Epithelial cell of proximal tubule (primary cell): ENCODE measurements at regions not wholly inside any gene's neighbourhood (a gene's known extent, or its start where the extent isn't known, plus 50 kb on each side); places are given as distances from the start of the nearest gene placed in this dataset.

ENCODE experiments used
- DNase-seq: peaks from one replicate; pipeline ENCODE4 v3.0.0-alpha.2; 2011; ENCODE audit warnings: low read depth
- H3K4me3 ChIP-seq: 2 replicates; pipeline ENCODE4 v1.5.1; 2011; ENCODE audit warnings: low read depth, mild to moderate bottlenecking, low read length
- CTCF ChIP-seq: conservative IDR thresholded peaks from 2 replicates; pipeline ENCODE4 v1.5.1; 2012; ENCODE audit warnings: low read depth, mild to moderate bottlenecking, low read length

DNA sequence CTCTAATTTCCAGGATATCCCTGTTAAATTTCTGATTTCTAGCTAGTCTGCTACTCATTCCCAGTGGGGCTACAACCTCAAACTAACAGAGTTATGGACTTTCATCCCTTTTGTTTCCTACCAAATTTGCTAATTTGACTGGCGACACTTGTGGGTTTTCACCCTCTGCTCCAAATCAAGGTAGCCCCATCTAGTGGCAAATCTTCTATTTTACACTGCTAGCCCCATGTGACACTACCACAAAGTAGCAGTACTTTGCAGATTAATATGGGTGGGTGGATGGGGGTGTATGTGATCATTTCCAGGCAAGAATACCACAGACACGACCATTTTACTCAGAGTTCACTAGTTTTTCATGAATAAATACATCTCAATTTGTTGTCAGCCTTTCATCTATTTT, 150.3 kb downstream of the MSL3 start:
- DNase-seq: no peak
- TF ChIP-seq CTCF: peak; percentile 66
- H3K4me3 ChIP-seq: no peak overlapping the region

DNA sequence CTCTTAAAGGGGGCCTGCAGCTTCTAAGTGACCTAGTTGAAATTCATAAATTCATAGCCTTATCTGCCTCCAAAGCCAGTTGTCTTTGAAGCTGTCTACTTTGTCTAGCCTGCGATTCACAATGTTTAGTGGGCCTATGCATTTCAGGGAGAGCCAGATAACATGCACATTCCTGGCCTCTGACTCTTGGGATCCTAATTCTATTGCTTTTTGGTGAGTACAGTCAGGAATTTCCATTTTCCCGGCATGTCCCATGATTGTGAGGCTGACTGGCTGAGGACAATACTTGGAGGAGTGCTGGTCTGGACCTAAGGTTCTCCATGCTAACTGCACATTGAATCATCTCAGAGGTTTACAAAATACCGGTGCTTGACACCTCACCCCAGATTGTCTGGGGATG, 155.0 kb downstream of the MSL3 start:
- no peak for TF ChIP-seq CTCF
- DNase-seq: no peak
- no peak overlapping the region for H3K4me3 ChIP-seq

- no peak for TF ChIP-seq CTCF
- no peak for DNase-seq
- no peak overlapping the region for H3K4me3 ChIP-seq
Measured at GRCh38 chrX:11929476-11929875, 171.4 kb downstream of the MSL3 start.

GRCh38 chrX:11932423-11932822, 174.4 kb downstream of the MSL3 start:
- H3K4me3 ChIP-seq: no peak overlapping the region
- no peak for DNase-seq
- no peak for TF ChIP-seq CTCF

- DNase-seq: no peak
- no peak for TF ChIP-seq CTCF
- H3K4me3 ChIP-seq: no peak overlapping the region
Measured at GRCh38 chrX:11934089-11934488, 176.1 kb downstream of the MSL3 start.

DNA sequence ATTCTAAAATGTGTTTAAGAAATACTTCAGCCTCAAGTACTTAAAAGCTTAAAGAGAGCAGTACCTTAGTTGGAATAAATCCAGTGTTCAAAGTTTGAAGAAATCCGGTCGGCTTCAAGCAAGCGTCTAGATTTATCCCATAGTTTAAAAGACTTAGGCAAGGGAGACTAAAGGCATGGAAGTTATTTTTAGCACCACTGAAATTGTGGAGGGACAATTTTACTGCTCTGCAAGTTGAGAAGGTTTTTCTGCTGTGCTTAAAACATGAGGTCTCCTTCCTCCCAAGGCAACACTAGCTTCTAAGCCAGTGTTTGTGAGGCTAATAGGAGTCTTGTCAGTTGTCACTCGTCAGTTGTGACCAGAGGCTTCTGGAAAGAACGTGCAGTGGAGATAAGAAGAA, 183.5 kb downstream of the MSL3 start:
- DNase-seq: no peak
- TF ChIP-seq CTCF: no peak
- H3K4me3 ChIP-seq: no peak overlapping the region

DNA sequence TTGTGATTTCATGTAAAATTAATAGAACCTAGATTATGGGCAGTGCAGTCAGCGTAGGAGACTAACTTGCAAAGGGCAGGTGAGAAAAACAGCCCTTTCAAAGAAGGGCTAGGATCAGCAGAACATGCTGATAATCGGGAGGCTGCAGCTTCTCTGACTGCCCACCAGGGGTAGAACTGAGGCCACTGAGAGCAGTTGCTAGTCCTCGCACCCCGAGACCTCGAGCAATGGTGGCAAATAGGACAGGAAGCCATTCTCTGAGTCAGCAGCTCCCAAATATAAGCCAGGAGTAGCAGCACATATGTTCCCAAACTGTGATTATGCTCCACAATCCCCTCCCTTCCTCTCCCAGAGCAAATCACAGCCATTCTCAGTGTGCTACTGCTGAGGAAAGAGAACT, 186.5 kb downstream of the MSL3 start:
- peak; percentile 67 for TF ChIP-seq CTCF
- DNase-seq: no peak
- H3K4me3 ChIP-seq: no peak overlapping the region
